22Rv1 (cell line): ENCODE measurements at regions not wholly inside any gene's neighbourhood (a gene's known extent, or its start where the extent isn't known, plus 50 kb on each side); places are given as distances from the start of the nearest gene placed in this dataset.

Experiments
- H3K27ac ChIP-seq: fragments of 450-650 bp; 2 replicates; pipeline ENCODE4 v1.5.1; 2017
- CTCF ChIP-seq: fragments of 450-650 bp; IDR thresholded peaks from 2 replicates; pipeline ENCODE4 v1.5.1; 2017; ENCODE audit warnings: mild to moderate bottlenecking
- ZFX ChIP-seq: fragments of 450-650 bp; IDR thresholded peaks from 2 replicates; pipeline ENCODE4 v1.6.1; 2017; ENCODE audit warnings: antibody characterized with exemption, borderline replicate concordance

- no peak for TF ChIP-seq ZFX
- TF ChIP-seq CTCF, result no peak
These were observed 328.4 kb upstream of the SMIM30 start for GRCh38 chr7:113446791-113447190.

DNA sequence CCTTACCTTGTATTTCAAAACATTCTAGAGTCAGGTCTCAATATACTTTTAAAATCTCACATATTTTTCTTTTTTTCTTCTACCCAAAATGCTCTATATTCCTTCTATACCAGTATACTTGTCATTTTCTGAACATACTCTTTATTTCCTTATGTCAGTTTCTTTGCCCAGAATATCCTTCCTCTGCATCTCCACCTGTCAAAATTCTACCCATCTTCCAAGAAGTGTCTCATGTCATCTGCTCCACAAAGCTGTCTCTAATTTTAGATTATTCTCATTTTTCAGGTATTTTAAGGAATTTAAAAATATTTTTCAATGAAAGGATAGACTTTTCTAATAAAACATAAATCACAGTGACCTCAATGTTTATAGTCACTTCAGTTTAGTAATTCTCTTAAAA is 328.0 kb upstream of the SMIM30 start:
- no peak overlapping the region for H3K27ac ChIP-seq
- TF ChIP-seq ZFX (no peak), CTCF (no peak)

More at GRCh38 chr7:113446791-113447190, 328.4 kb upstream of the SMIM30 start:
- H3K27ac ChIP-seq, result no peak overlapping the region

- H3K27ac ChIP-seq, result no peak overlapping the region
- TF ChIP-seq CTCF (no peak), ZFX (no peak)
These were observed 325.9 kb upstream of the SMIM30 start for GRCh38 chr7:113444261-113444660.

GRCh38 chr7:113440173-113440572 is 321.8 kb upstream of the SMIM30 start:
- H3K27ac ChIP-seq, result no peak overlapping the region
- TF ChIP-seq ZFX (no peak), CTCF (no peak)

GRCh38 chr7:113431406-113431805 is 313.1 kb upstream of the SMIM30 start:
- peak; percentile 22; the same call in 1 of the 2 replicates for TF ChIP-seq CTCF
- no peak for TF ChIP-seq ZFX
- H3K27ac ChIP-seq, result no peak overlapping the region

DNA sequence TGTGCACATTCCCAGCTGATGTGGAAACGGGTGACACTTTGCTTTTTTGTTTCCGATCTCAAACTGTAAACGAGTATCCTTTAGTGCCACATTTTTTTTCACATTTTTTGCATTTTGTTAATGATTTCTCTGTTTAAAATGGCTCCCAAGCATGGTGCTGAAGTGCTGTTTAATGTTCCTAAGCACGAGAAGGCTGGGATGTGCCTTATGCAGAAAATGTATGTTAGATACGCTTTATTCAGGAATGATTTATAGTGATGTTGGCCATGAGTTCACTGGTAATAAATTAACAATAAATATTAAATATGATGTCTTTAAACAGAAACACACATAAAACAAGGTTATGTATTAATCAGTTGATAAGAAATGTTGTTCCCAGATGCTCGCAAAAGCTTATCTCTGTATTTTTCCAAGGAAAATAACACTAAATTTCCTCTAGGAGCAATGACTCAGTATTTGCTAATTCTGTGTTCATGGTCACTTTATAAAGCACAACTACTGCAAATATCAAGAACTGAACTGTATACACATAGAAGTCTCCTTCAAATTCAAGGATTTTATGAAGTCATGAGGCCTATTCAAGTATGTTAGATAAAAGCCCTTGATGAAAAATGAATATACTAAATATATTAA is 305.9 kb upstream of the SMIM30 start:
- no peak overlapping the region for H3K27ac ChIP-seq
- TF ChIP-seq ZFX, result no peak
- no peak for TF ChIP-seq CTCF

DNA sequence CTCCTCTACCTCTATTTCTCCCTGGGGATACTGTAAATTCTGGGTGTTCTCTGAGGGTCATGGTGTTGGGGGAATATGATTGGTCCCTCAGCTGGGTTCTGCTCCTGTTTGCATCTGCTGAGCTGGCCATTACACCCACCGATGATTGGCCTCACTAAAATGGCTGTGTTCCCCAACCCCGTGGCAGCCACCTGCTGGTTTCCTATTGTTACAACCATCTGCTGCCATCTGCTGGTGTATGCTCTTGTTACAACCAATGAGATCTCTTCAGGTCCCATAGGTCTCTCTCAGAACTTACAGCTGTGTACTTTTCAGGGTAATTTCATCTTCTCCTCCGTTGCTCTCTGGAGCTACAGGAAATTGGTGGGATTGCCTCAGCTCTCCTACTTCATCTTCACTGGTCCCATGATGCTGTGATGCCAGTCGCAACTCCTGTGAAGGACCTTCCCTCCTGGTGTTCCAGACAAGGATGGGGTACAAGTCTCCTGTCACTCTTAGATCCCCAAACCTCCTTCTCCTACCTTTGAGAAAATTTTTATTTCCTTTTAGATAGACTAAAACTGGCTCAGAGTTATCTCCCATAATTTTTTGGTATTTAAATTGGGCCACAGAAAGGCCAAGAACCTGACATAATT is 303.5 kb upstream of the SMIM30 start:
- TF ChIP-seq CTCF, result peak; percentile 95
- TF ChIP-seq ZFX, result no peak
- H3K27ac ChIP-seq, result no peak overlapping the region
